Activated CD8-positive, alpha-beta T cell treated with anti-CD3 and anti-CD28 coated beads, Interleukin-2, amount 10 ng/mL, durations not matched to agents 7 days and 5 days (primary cell): ENCODE measurements at regions not wholly inside any gene's neighbourhood (a gene's known extent, or its start where the extent isn't known, plus 50 kb on each side); places are given as distances from the start of the nearest gene placed in this dataset.

Experiments
- ATAC-seq: fragments of 150-1000 bp; cut with Tn5 transposase; one replicate; pipeline ENCODE4 v1.10.0; 2021; ENCODE audit warnings: moderate library complexity
- CTCF ChIA-PET: fragments of 350-600 bp; sonication (Branson Sonifier 250); formaldehyde crosslinking; loops from one replicate; lab custom pipeline; 2021; ENCODE audit warnings: antibody characterized with exemption; lab: Charles Lee
- POLR2A ChIA-PET: fragments of 350-600 bp; sonication (Branson Sonifier 250); formaldehyde crosslinking; loops from one replicate; lab custom pipeline; 2021; ENCODE audit warnings: antibody characterized with exemption; lab: Charles Lee
- DNase-seq: peaks from one replicate; pipeline ENCODE4 v3.0.0-alpha.2; 2020
- H3K27ac Mint-ChIP-seq: one replicate; pipeline ENCODE4 v1.8.0; 2021; ENCODE audit warnings: mild to moderate bottlenecking, mixed read lengths
- H3K27me3 Mint-ChIP-seq: one replicate; pipeline ENCODE4 v1.8.0; 2021; ENCODE audit warnings: low read depth, mixed read lengths
- H3K36me3 Mint-ChIP-seq: one replicate; pipeline ENCODE4 v1.8.0; 2021; ENCODE audit warnings: low read depth, mixed read lengths
- H3K4me1 Mint-ChIP-seq: one replicate; pipeline ENCODE4 v1.8.0; 2021; ENCODE audit warnings: low read depth, mixed read lengths
- H3K4me3 Mint-ChIP-seq: one replicate; pipeline ENCODE4 v1.8.0; 2021; ENCODE audit warnings: mild to moderate bottlenecking, mixed read lengths
- H3K9me3 Mint-ChIP-seq: one replicate; pipeline ENCODE4 v1.8.0; 2022; ENCODE audit warnings: mixed read lengths; ENCODE audit not compliant: insufficient read depth

- no peaks in the 10 kb centered on the region for H3K27me3 Mint-ChIP-seq
- H3K9me3 Mint-ChIP-seq, result no peaks in the 10 kb centered on the region
- no peak overlapping the region for H3K27ac Mint-ChIP-seq
- no peaks in the 10 kb centered on the region for H3K4me1 Mint-ChIP-seq
- H3K4me3 Mint-ChIP-seq, result no peak overlapping the region
- no peak for ATAC-seq
- no peak for DNase-seq
- POLR2A ChIA-PET, result no interaction called here
- no peaks in the 10 kb centered on the region for H3K36me3 Mint-ChIP-seq
- CTCF ChIA-PET, result interaction anchor here (0.9 kb wide), 1 partner anchor 47 kb away, joined by 3 read pairs; no protein-coding TSS in a partner anchor
Measured at GRCh38 chr6:168877821-168878282, 375.8 kb downstream of the THBS2 start.

GRCh38 chr6:168876956-168877355 is 376.7 kb downstream of the THBS2 start:
- no peaks in the 10 kb centered on the region for H3K9me3 Mint-ChIP-seq
- DNase-seq (no peak), ATAC-seq (no peak)
- H3K4me1 Mint-ChIP-seq, result no peaks in the 10 kb centered on the region
- no peaks in the 10 kb centered on the region for H3K27me3 Mint-ChIP-seq
- H3K36me3 Mint-ChIP-seq, result no peaks in the 10 kb centered on the region
- ChIA-PET POLR2A (no interaction called here), CTCF (interaction anchor here (0.9 kb wide), 1 partner anchor 46 kb away, joined by 3 read pairs; no protein-coding TSS in a partner anchor)
- H3K4me3 Mint-ChIP-seq, result no peak overlapping the region
- no peak overlapping the region for H3K27ac Mint-ChIP-seq

DNA sequence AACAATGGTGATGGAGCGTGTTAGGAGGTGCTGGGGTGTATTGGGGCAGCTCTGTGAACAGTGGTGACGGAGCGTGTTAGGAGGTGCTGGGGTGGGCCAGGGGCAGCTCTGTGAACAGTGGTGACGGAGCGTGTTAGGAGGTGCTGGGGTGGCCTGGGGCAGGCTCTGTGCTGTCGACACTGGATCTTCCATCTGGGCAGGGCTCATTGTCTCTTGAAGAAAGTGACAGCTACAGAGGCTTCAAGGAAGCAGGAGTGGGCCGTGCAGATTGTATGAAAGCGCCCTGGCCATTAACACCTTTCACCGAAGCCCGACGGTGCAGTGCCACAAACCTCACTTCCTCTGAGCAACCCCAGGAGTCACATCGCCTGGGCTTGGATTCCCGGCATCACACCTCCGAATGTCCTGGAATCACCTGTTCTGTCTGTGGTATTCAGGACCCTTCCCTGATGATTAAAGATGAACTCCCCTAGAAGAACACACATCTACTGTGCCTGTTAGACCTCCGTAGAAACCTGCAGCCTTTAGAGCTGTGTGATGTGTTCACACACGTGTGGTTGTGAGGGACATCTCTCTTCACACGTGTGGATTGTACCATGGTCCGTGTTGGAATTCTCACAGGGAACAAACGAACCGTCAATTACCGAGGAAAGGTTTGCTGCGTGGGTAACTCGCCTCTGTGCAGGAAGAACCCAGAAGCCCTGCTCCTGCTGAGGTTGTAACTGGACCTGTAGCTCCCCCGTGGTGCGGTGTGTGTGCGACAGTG is 377.7 kb downstream of the THBS2 start:
- no peaks in the 10 kb centered on the region for H3K9me3 Mint-ChIP-seq
- DNase-seq, result no peak
- ChIA-PET CTCF (no interaction called here), POLR2A (no interaction called here)
- H3K4me3 Mint-ChIP-seq, result no peak overlapping the region
- H3K36me3 Mint-ChIP-seq, result no peaks in the 10 kb centered on the region
- H3K27ac Mint-ChIP-seq, result no peak overlapping the region
- ATAC-seq, result no peak
- no peaks in the 10 kb centered on the region for H3K27me3 Mint-ChIP-seq
- no peaks in the 10 kb centered on the region for H3K4me1 Mint-ChIP-seq

GRCh38 chr6:168874637-168875036 is 379.0 kb downstream of the THBS2 start:
- H3K36me3 Mint-ChIP-seq, result no peaks in the 10 kb centered on the region
- no peak overlapping the region for H3K27ac Mint-ChIP-seq
- CTCF ChIA-PET, result no interaction called here
- no peak overlapping the region for H3K4me3 Mint-ChIP-seq
- no peaks in the 10 kb centered on the region for H3K4me1 Mint-ChIP-seq
- ATAC-seq (no peak), DNase-seq (no peak)
- H3K27me3 Mint-ChIP-seq, result no peaks in the 10 kb centered on the region
- H3K9me3 Mint-ChIP-seq, result no peaks in the 10 kb centered on the region
- POLR2A ChIA-PET, result no interaction called here

DNA sequence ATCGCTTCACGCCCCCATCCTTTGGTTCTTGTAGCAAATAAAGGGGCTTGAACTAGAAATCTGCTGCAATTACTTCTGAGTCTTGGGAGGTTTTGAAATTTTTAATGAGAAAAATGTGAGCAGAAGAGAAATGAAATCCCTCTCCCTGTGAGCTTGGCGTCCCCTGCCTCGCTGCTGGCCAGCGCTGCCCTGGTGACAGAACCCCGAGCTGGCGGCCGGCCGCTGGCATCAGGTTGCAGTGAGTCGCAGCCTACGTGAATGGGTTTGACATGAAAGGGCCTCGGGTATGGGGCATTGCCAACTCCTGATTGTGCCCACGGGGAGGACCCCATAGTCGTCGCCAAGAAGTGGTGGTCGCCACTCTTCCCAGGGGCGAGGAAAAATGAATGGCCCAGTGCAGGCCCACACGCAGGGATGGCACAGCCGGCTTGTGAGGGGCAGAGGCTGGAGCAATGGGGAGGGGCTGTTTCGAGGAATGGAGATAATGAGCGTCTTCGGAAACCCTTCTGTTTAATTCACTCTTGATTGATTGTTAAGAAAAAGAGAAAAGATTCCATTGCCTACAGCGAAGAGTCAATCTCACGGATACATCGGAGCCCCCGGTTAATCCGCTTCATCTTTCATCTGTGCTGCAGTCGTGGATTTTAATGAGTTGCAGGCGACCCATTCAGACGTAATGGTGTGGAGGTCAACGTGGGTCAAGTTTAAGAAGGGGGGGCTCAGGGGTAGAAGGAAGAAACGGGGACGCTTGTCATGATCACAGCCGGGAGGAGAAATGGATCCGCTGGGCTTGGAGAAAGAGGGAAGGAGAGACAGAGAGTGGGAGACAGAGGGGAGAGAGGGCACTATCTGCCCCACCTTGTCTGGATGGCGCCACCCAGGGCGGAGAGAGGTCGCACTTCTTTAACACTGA is 380.1 kb downstream of the THBS2 start:
- H3K36me3 Mint-ChIP-seq, result no peaks in the 10 kb centered on the region
- no peak for ATAC-seq
- DNase-seq, result no peak
- ChIA-PET POLR2A (no interaction called here), CTCF (no interaction called here)
- no peak overlapping the region for H3K4me3 Mint-ChIP-seq
- H3K4me1 Mint-ChIP-seq, result no peaks in the 10 kb centered on the region
- H3K9me3 Mint-ChIP-seq, result no peaks in the 10 kb centered on the region
- H3K27ac Mint-ChIP-seq, result no peak overlapping the region
- no peaks in the 10 kb centered on the region for H3K27me3 Mint-ChIP-seq

DNA sequence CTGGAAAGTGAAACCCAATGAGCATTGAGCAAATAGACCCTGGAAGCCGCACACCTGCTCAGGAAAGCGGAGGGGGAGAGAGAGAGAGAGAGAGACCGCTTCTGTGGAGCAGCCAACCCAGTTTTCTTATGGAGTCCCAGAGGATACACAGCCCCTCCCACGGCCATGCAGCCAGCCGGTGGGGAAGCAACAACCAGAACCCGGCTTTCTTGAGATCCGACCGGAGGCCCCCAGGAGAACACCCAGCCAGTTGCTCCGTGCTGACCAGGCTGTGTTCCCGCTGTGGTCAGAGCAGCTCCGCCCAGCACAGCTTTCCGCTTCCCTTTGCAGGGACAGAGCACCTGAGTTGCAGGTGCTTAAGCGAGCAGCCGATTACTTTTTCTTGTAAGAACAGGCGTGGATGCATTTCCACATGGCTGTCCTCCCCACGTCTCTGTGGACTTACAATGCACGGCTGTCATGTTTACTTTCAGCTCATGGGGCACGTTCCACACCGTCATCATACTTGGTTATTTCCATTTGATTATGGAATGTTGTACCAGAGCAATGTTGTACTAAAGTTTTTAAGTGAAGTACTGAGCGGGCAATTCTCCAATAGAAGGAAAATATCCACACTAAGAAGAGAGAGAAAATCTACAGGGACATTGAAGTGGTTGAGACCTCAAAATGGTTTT is 381.9 kb downstream of the THBS2 start:
- no peaks in the 10 kb centered on the region for H3K36me3 Mint-ChIP-seq
- DNase-seq (no peak), ATAC-seq (no peak)
- no peaks in the 10 kb centered on the region for H3K9me3 Mint-ChIP-seq
- CTCF ChIA-PET, result no interaction called here
- POLR2A ChIA-PET, result no interaction called here
- H3K4me3 Mint-ChIP-seq, result no peak overlapping the region
- no peaks in the 10 kb centered on the region for H3K4me1 Mint-ChIP-seq
- no peaks in the 10 kb centered on the region for H3K27me3 Mint-ChIP-seq
- no peak overlapping the region for H3K27ac Mint-ChIP-seq

DNA sequence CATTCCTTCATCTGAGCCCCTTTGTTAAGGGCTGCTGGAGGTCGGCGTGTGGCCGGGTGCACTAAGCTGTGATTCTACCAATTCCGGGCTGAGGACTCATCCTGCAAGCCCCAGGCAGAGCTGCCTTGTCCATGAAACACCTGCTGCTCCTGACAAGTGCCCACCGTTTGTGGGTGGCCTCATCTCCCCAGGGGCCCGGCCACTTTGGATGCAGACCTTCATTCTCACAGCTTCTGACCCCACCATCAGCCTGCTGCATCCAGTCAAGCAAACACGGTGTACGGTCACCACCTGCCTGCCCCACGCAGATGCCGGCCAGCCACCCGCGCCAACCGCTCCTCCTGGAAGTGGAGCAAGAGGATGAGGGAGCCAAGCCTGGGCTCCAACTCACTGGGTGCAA is 382.7 kb downstream of the THBS2 start:
- Mint-ChIP-seq H3K4me3 (no peak overlapping the region), H3K4me1 (no peaks in the 10 kb centered on the region), H3K27me3 (no peaks in the 10 kb centered on the region), H3K9me3 (no peaks in the 10 kb centered on the region), H3K36me3 (no peaks in the 10 kb centered on the region), H3K27ac (no peak overlapping the region)
- no peak for ATAC-seq
- ChIA-PET CTCF (no interaction called here), POLR2A (no interaction called here)
- no peak for DNase-seq

- ChIA-PET CTCF (no interaction called here), POLR2A (no interaction called here)
- Mint-ChIP-seq H3K4me3 (no peak overlapping the region), H3K36me3 (no peaks in the 10 kb centered on the region), H3K9me3 (no peaks in the 10 kb centered on the region), H3K27ac (no peak overlapping the region), H3K27me3 (no peaks in the 10 kb centered on the region), H3K4me1 (no peaks in the 10 kb centered on the region)
- DNase-seq (no peak), ATAC-seq (no peak)
Measured at GRCh38 chr6:168867247-168868102, 386.2 kb downstream of the THBS2 start.

- Mint-ChIP-seq H3K9me3 (no peaks in the 10 kb centered on the region), H3K4me3 (no peak overlapping the region), H3K27me3 (no peaks in the 10 kb centered on the region), H3K27ac (no peak overlapping the region), H3K36me3 (no peaks in the 10 kb centered on the region), H3K4me1 (no peaks in the 10 kb centered on the region)
- no peak for ATAC-seq
- DNase-seq, result no peak
- ChIA-PET CTCF (no interaction called here), POLR2A (no interaction called here)
Measured at GRCh38 chr6:168866534-168866933, 387.1 kb downstream of the THBS2 start.

GRCh38 chr6:168865522-168865921 is 388.1 kb downstream of the THBS2 start:
- Mint-ChIP-seq H3K36me3 (no peaks in the 10 kb centered on the region), H3K27ac (no peak overlapping the region), H3K4me1 (no peaks in the 10 kb centered on the region), H3K4me3 (no peak overlapping the region), H3K9me3 (no peaks in the 10 kb centered on the region), H3K27me3 (no peaks in the 10 kb centered on the region)
- no peak for DNase-seq
- POLR2A ChIA-PET, result interaction anchor here (0.7 kb wide), 1 partner anchor 1425 kb away, joined by 3 read pairs; no protein-coding TSS in a partner anchor
- CTCF ChIA-PET, result no interaction called here
- ATAC-seq, result no peak
